ENCODE measurements at regions not wholly inside any gene's neighbourhood (a gene's known extent, or its start where the extent isn't known, plus 50 kb on each side); places are given as distances from the start of the nearest gene placed in this dataset.

- Histone ChIP-seq H3K9me3 (ENCODE audit: control insufficient read depth in 1 of 2, insufficient read depth in 1 of 2, low read depth in 1 of 2, low read length in 2 of 2) (peaks cover 0 to 7% of the 10 kb centered on the region in 2 experiments; a peak in 1 of 4 replicates), H3K36me3 (ENCODE audit: control insufficient read depth in 1 of 2, insufficient read depth in 2 of 2, low read length in 2 of 2) (no peaks in the 10 kb centered on the region), H3K9me2 (ENCODE audit: insufficient read depth) (no peaks in the 10 kb centered on the region), H3K27ac (ENCODE audit: low read depth, low read length) (no peak overlapping the region), H3K79me2 (ENCODE audit: insufficient read depth, low read length) (no peaks in the 10 kb centered on the region), H3K27me3 (ENCODE audit: insufficient read depth, low read length) (no peaks in the 10 kb centered on the region), H3K4me2 (ENCODE audit: low read length) (no peak overlapping the region), H2AFZ (ENCODE audit: low read depth, low read length, poor library complexity, severe bottlenecking) (no peak overlapping the region), H3K4me1 (ENCODE audit: control insufficient read depth in 1 of 2, insufficient read depth in 2 of 2, low read length in 2 of 2) (no peaks in the 10 kb centered on the region), H4K20me1 (ENCODE audit: insufficient read depth) (no peaks in the 10 kb centered on the region), H3K9ac (ENCODE audit: low read length) (no peak overlapping the region), H3K4me3 (replicated peaks in 1 of 2; ENCODE audit: low read depth in 1 of 2, low read length in 2 of 2) (no peak overlapping the region)
- BruUV-seq (replicated peaks) = no TSS peak
- DNase-seq (ENCODE audit: low read depth, low spot score) (no peak), ATAC-seq (no peak)
- ChIA-PET RAD21 (ENCODE audit: low non-redundant PET in 1 of 2, low total read pairs in 2 of 2, uncharacterized antibody in 2 of 2, unreplicated experiment in 2 of 2) (no interaction called here), CTCF (no interaction called here), POLR2A (no interaction called here)
- TF ChIP-seq TCF7L2 (IDR thresholded peaks at IDR 0.05; ENCODE audit: borderline replicate concordance, extremely low read depth, insufficient read depth, insufficient read length) (no peak), SRF (IDR thresholded peaks at IDR 0.05; ENCODE audit: low read depth) (no peak), SP1 (IDR thresholded peaks at IDR 0.05; ENCODE audit: low read depth) (no peak), POLR2A (IDR thresholded peaks at IDR 0.05; ENCODE audit: borderline replicate concordance, extremely low read depth, insufficient read depth, insufficient read length) (no peak), ATF3 (IDR thresholded peaks at IDR 0.05) (no peak), CEBPB (IDR thresholded peaks at IDR 0.05; ENCODE audit: low read depth) (no peak), CTCF (IDR thresholded peaks at IDR 0.05 in 2 of 3, conservative IDR thresholded peaks at IDR 0.05 in 1 of 3; ENCODE audit: borderline replicate concordance in 1 of 3, insufficient read depth in 1 of 3, low read depth in 2 of 3, low read length in 2 of 3) (no peak), FOSL1 (IDR thresholded peaks at IDR 0.05; ENCODE audit: low read depth) (no peak), MAX (IDR thresholded peaks at IDR 0.05) (no peak), SIN3A (IDR thresholded peaks at IDR 0.05; ENCODE audit: low read depth) (no peak), JUND (IDR thresholded peaks at IDR 0.05) (no peak), REST (IDR thresholded peaks at IDR 0.05; ENCODE audit: low read depth) (no peak), ZBTB33 (IDR thresholded peaks at IDR 0.05; ENCODE audit: extremely low read depth, insufficient replicate concordance, low read length) (no peak)
- intact Hi-C loops (cut with micrococcal nuclease) = no loop called here
Measured at GRCh38 chr5:153257381-153257780, 233.1 kb upstream of the GRIA1 start.
